ENCODE measurements at regions not wholly inside any gene's neighbourhood (a gene's known extent, or its start where the extent isn't known, plus 50 kb on each side); places are given as distances from the start of the nearest gene placed in this dataset.

DNA sequence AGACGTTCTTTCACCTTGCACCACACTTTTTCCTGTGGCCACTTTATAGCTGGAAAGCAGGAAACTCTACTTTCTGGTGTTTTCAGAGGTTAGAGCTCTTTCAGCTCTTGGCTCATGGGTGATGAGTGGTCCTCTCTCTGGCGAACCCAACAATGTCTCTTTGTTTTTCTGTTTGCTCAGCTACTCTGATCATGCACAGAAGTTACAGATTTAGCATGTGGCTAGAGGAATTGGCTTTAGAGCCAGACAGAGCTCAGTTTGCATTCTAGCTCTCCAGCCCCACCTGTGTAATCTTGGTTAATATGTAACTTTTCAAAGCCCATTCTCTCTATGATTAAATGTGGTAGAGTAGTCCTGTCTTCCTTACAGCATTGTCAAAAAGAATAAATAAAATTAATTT, 225.2 kb downstream of the HAPSTR1 start:
- Histone ChIP-seq H3K27me3 (ENCODE audit: control insufficient read depth, insufficient read depth, low read length) (no peaks in the 10 kb centered on the region; the same call in 1 of the 2 replicates), H3K36me3 (replicated peaks; ENCODE audit: control insufficient read depth, insufficient read depth, low read length) (no peaks in the 10 kb centered on the region), H3K4me3 (ENCODE audit: insufficient read depth, low read depth, low read length) (no peak overlapping the region)
- DNase-seq = no peak

- Histone ChIP-seq H3K27me3 (ENCODE audit: control insufficient read depth, insufficient read depth, low read length) (no peaks in the 10 kb centered on the region), H3K36me3 (replicated peaks; ENCODE audit: control insufficient read depth, insufficient read depth, low read length) (no peaks in the 10 kb centered on the region), H3K4me3 (ENCODE audit: insufficient read depth, low read depth, low read length) (no peak overlapping the region)
- no peak for DNase-seq
These were observed 227.3 kb downstream of the HAPSTR1 start for GRCh38 chr16:9318764-9319163.

DNA sequence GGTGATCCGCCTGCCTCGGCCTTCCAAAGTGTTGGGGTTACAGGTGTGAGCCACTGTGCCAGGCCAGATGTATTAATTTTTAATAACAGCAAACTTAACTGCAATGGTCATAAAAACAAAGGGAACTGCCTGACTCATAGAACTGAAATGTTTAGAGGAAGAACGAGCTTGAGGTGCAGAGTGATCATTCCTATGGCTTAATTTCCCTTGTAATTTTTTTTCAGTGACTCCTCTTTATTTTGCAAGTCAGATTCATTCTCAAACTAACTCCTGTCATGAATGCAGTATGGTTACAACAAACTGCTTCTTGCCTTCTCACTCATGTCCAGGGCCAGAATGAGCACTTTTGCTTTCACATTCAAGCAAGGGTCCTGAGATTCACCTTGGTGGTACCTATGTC, 231.3 kb downstream of the HAPSTR1 start:
- H3K4me3 ChIP-seq (ENCODE audit: insufficient read depth, low read depth, low read length) = no peak overlapping the region
- no peak for DNase-seq
- H3K36me3 ChIP-seq (replicated peaks; ENCODE audit: control insufficient read depth, insufficient read depth, low read length) = no peaks in the 10 kb centered on the region
- no peaks in the 10 kb centered on the region; the same call in 1 of the 2 replicates for H3K27me3 ChIP-seq (ENCODE audit: control insufficient read depth, insufficient read depth, low read length)

DNA sequence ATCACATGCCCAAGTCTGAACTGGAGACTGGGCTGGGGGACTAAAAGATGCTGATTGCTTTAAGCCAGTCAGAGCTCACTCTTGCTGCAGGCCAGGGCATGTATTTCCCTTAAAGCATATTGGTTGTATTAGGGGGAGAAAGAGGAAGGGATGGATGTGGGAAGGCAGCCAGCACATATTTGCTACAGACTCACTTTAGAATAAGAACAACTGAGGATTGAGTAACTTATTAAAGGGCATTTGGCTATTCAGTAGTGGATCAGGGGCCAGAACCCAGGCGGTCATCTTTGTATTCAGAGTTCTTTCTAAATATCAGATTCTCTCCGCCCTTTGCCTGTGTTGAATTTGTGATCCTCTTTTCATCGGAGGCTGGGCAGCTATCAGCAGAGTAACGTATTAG, 231.7 kb downstream of the HAPSTR1 start:
- Histone ChIP-seq H3K4me3 (ENCODE audit: insufficient read depth, low read depth, low read length) (no peak overlapping the region), H3K36me3 (replicated peaks; ENCODE audit: control insufficient read depth, insufficient read depth, low read length) (no peaks in the 10 kb centered on the region), H3K27me3 (ENCODE audit: control insufficient read depth, insufficient read depth, low read length) (no peaks in the 10 kb centered on the region; the same call in 1 of the 2 replicates)
- no peak for DNase-seq

- no peak overlapping the region for H3K4me3 ChIP-seq (ENCODE audit: insufficient read depth, low read depth, low read length)
- H3K27me3 ChIP-seq (ENCODE audit: control insufficient read depth, insufficient read depth, low read length) = no peaks in the 10 kb centered on the region; the same call in 1 of the 2 replicates
- no peaks in the 10 kb centered on the region for H3K36me3 ChIP-seq (replicated peaks; ENCODE audit: control insufficient read depth, insufficient read depth, low read length)
- DNase-seq = no peak
These were observed 235.8 kb downstream of the HAPSTR1 start for GRCh38 chr16:9327253-9327652.

DNA sequence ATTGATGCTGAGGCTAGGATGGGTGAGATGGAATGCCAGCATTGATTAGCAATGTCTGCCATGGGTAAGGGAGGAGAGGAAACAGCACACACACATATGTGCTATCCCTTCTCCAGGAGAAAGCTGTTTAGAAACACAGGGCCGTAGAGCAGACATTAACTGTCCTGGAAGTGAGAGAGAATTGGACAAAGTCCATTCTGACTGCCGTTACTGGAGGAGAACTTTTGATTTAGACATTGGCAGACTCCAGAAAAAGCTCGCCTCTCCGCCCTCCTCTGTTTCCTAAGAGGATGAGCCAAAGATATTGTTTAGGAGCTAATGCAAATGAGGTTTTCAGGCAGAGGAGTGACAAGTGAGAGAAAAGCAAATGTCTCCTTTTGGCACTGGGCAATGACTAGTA, 237.0 kb downstream of the HAPSTR1 start:
- DNase-seq = no peak
- Histone ChIP-seq H3K36me3 (replicated peaks; ENCODE audit: control insufficient read depth, insufficient read depth, low read length) (no peaks in the 10 kb centered on the region), H3K27me3 (ENCODE audit: control insufficient read depth, insufficient read depth, low read length) (no peaks in the 10 kb centered on the region; the same call in 1 of the 2 replicates), H3K4me3 (ENCODE audit: insufficient read depth, low read depth, low read length) (no peak overlapping the region)

GRCh38 chr16:9330095-9330494, 238.7 kb downstream of the HAPSTR1 start:
- Histone ChIP-seq H3K36me3 (replicated peaks; ENCODE audit: control insufficient read depth, insufficient read depth, low read length) (no peaks in the 10 kb centered on the region), H3K4me3 (ENCODE audit: insufficient read depth, low read depth, low read length) (no peak overlapping the region), H3K27me3 (ENCODE audit: control insufficient read depth, insufficient read depth, low read length) (no peaks in the 10 kb centered on the region; the same call in 1 of the 2 replicates)
- no peak for DNase-seq

GRCh38 chr16:9331503-9331902, 240.1 kb downstream of the HAPSTR1 start:
- DNase-seq = no peak
- no peak overlapping the region for H3K4me3 ChIP-seq (ENCODE audit: insufficient read depth, low read depth, low read length)
- H3K27me3 ChIP-seq (ENCODE audit: control insufficient read depth, insufficient read depth, low read length) = no peaks in the 10 kb centered on the region; the same call in 1 of the 2 replicates
- H3K36me3 ChIP-seq (replicated peaks; ENCODE audit: control insufficient read depth, insufficient read depth, low read length) = no peaks in the 10 kb centered on the region

GRCh38 chr16:9332574-9333148, 241.2 kb downstream of the HAPSTR1 start:
- no peak for DNase-seq
- Histone ChIP-seq H3K27me3 (ENCODE audit: control insufficient read depth, insufficient read depth, low read length) (no peaks in the 10 kb centered on the region; the same call in 1 of the 2 replicates), H3K4me3 (ENCODE audit: insufficient read depth, low read depth, low read length) (no peak overlapping the region), H3K36me3 (replicated peaks; ENCODE audit: control insufficient read depth, insufficient read depth, low read length) (no peaks in the 10 kb centered on the region)

DNA sequence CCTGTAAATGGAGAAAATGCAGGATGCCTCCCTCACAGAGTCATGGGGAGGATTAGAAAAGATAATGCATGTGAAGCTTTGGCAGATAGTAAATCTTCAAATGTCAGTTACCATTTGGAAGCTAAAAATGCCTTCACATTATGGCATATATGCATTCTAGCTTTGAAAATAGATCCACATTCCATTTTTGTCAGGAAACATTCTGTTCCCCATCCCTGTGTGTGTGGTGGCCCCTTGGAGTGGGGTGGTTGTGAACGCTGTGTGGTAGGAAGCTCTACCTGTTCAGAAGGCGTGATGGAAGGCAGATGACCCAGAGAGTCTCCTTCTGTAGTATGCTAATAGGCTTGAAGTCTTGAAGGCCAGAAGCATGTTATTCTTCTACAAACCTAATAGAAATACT, 242.0 kb downstream of the HAPSTR1 start:
- Histone ChIP-seq H3K36me3 (replicated peaks; ENCODE audit: control insufficient read depth, insufficient read depth, low read length) (no peaks in the 10 kb centered on the region), H3K27me3 (ENCODE audit: control insufficient read depth, insufficient read depth, low read length) (no peaks in the 10 kb centered on the region; the same call in 1 of the 2 replicates), H3K4me3 (ENCODE audit: insufficient read depth, low read depth, low read length) (no peak overlapping the region)
- no peak for DNase-seq

GRCh38 chr16:9334103-9334502, 242.7 kb downstream of the HAPSTR1 start:
- DNase-seq = no peak
- H3K27me3 ChIP-seq (ENCODE audit: control insufficient read depth, insufficient read depth, low read length) = no peaks in the 10 kb centered on the region
- no peaks in the 10 kb centered on the region for H3K36me3 ChIP-seq (replicated peaks; ENCODE audit: control insufficient read depth, insufficient read depth, low read length)
- H3K4me3 ChIP-seq (ENCODE audit: insufficient read depth, low read depth, low read length) = no peak overlapping the region

DNA sequence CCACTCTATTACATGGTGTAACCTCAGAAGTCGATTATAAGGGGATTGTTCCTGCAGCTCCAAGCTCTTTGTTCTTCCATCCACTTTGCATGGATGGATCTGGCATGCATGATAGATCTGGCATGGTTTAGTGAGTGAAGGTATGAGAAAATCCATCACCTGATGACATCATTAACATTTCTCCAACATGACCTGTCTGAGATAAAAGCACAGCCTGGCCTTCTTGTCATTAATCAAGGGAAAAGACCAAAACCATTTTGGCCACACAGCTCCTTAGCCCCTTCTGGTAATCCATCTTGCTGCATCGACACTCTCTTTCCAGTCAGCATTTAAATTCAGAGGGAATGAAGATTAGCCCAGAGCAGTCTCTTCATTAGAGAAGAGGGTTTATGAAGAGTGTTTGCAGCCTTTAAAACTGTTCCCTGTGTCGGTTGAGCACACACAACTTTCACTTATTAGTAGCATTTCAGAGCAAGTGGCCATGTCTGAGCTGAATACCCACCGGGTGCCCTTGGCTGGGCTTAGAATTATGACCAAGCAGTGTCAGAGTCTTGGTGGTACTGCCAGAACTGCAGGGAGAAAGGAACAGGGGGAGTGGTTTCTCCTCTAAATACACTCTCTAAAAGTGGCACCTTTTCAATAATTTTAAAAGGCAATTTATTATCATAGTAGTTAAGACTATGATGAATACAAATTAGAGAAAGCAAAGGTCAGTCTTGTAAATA, 246.0 kb downstream of the HAPSTR1 start:
- no peaks in the 10 kb centered on the region for H3K27me3 ChIP-seq (ENCODE audit: control insufficient read depth, insufficient read depth, low read length)
- H3K4me3 ChIP-seq (ENCODE audit: insufficient read depth, low read depth, low read length) = no peak overlapping the region
- no peak for DNase-seq
- no peaks in the 10 kb centered on the region for H3K36me3 ChIP-seq (replicated peaks; ENCODE audit: control insufficient read depth, insufficient read depth, low read length)

DNA sequence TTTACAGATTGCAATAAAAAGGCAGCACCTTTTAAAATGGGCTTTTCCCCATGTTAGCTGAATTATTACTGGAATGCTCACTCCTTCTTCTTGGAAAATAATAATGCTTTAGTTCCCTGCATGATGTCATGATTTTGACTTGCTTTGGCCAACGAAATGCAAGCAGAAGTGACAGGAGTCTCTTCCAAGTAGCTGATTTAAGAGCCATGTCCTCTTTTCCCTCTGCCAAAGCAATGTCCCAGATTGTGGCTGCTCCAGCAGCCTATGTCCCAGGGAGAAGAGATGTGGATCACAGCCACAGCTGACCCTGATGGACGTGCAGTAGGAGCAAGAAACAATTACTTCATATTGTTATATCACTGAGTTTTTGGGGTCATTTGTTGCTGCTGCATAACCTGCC, 246.6 kb downstream of the HAPSTR1 start:
- DNase-seq = no peak
- no peaks in the 10 kb centered on the region for H3K27me3 ChIP-seq (ENCODE audit: control insufficient read depth, insufficient read depth, low read length)
- H3K4me3 ChIP-seq (ENCODE audit: insufficient read depth, low read depth, low read length) = no peak overlapping the region
- H3K36me3 ChIP-seq (replicated peaks; ENCODE audit: control insufficient read depth, insufficient read depth, low read length) = no peaks in the 10 kb centered on the region

DNA sequence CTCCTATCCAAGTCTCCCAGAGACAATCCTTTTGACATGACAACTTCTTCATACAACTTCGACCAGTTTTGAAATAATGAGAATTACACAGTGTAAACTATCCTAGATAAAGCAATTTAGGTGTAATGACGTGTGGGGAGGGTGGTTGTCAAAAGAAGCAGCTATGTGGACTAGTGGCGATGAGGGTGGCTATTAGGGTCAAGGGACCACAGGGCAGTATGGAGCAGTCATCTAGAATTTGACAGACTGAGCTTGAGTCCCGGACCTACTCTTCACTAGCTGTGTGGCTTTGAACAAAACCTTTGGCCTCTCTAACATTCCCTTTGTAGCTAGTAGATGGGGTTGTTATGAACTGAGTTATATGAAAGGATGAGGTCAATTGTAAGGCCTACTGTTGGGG, 247.1 kb downstream of the HAPSTR1 start:
- H3K27me3 ChIP-seq (ENCODE audit: control insufficient read depth, insufficient read depth, low read length) = no peaks in the 10 kb centered on the region
- no peak for DNase-seq
- no peak overlapping the region for H3K4me3 ChIP-seq (ENCODE audit: insufficient read depth, low read depth, low read length)
- no peaks in the 10 kb centered on the region for H3K36me3 ChIP-seq (replicated peaks; ENCODE audit: control insufficient read depth, insufficient read depth, low read length)

GRCh38 chr16:9340526-9341256, 249.2 kb downstream of the HAPSTR1 start:
- no peak overlapping the region for H3K4me3 ChIP-seq (ENCODE audit: insufficient read depth, low read depth, low read length)
- H3K27me3 ChIP-seq (ENCODE audit: control insufficient read depth, insufficient read depth, low read length) = no peaks in the 10 kb centered on the region
- no peaks in the 10 kb centered on the region for H3K36me3 ChIP-seq (replicated peaks; ENCODE audit: control insufficient read depth, insufficient read depth, low read length)
- DNase-seq = no peak
